Stimulated activated CD4-positive, alpha-beta T cell treated with anti-CD3 and anti-CD28 coated beads, Interleukin-4, amount 100 ng/mL, for 48 hours (primary cell): ENCODE measurements at regions not wholly inside any gene's neighbourhood (a gene's known extent, or its start where the extent isn't known, plus 50 kb on each side); places are given as distances from the start of the nearest gene placed in this dataset.
"Not testable (repeated sequence)": the region's sequence is repeated elsewhere in the genome, so short reads cannot be mapped to it uniquely, and the experiment has no call there.

Experiments used
- DNase-seq, 2 donors: peaks; one replicate each; pipeline ENCODE4 v3.0.0-alpha.2; 2020; ENCODE audit warnings: low read depth in 2 of 2

- DNase-seq = no peak
These were observed 273.8 kb upstream of the RPS23 start for GRCh38 chr5:82551840-82552385.

GRCh38 chr5:82551192-82551591, 273.0 kb upstream of the RPS23 start:
- no peak for DNase-seq

GRCh38 chr5:82549263-82549662, 271.1 kb upstream of the RPS23 start:
- no peak for DNase-seq

- DNase-seq = no peak
These were observed 265.9 kb upstream of the RPS23 start for GRCh38 chr5:82544004-82544403.

- no peak for DNase-seq
These were observed 262.1 kb upstream of the RPS23 start for GRCh38 chr5:82540301-82540700.

GRCh38 chr5:82538339-82539034, 260.3 kb upstream of the RPS23 start:
- DNase-seq = no peak

- no peak for DNase-seq
These were observed 259.6 kb upstream of the RPS23 start for GRCh38 chr5:82537687-82538306.

- no peak for DNase-seq
These were observed 256.8 kb upstream of the RPS23 start for GRCh38 chr5:82534986-82535385.

- not testable (repeated sequence) for DNase-seq
These were observed 253.9 kb upstream of the RPS23 start for GRCh38 chr5:82532075-82532474.

GRCh38 chr5:82526540-82526939, 248.4 kb upstream of the RPS23 start:
- DNase-seq = no peak

GRCh38 chr5:82525626-82526025, 247.5 kb upstream of the RPS23 start:
- no peak for DNase-seq

- no peak for DNase-seq
These were observed 245.5 kb upstream of the RPS23 start for GRCh38 chr5:82523633-82524032.

- no peak for DNase-seq
These were observed 244.7 kb upstream of the RPS23 start for GRCh38 chr5:82522897-82523296.

GRCh38 chr5:82521431-82522051, 243.4 kb upstream of the RPS23 start:
- DNase-seq = no peak

- no peak for DNase-seq
These were observed 241.4 kb upstream of the RPS23 start for GRCh38 chr5:82519558-82519957.

- no peak for DNase-seq
These were observed 239.5 kb upstream of the RPS23 start for GRCh38 chr5:82517544-82518075.

GRCh38 chr5:82513738-82514137, 235.6 kb upstream of the RPS23 start:
- DNase-seq = no peak

- DNase-seq = peak in 1 of 2 donors; percentile 0
These were observed 233.9 kb upstream of the RPS23 start for GRCh38 chr5:82512025-82512424.

GRCh38 chr5:82511134-82511533, 233.0 kb upstream of the RPS23 start:
- no peak for DNase-seq

- DNase-seq = no peak
These were observed 231.6 kb upstream of the RPS23 start for GRCh38 chr5:82509762-82510161.

GRCh38 chr5:82506390-82506789, 228.2 kb upstream of the RPS23 start:
- not testable (repeated sequence) for DNase-seq

GRCh38 chr5:82499725-82500244, 221.6 kb upstream of the RPS23 start:
- no peak for DNase-seq
